GM23338 (cell line): ENCODE measurements at regions not wholly inside any gene's neighbourhood (a gene's known extent, or its start where the extent isn't known, plus 50 kb on each side); places are given as distances from the start of the nearest gene placed in this dataset.
A peak's percentile ranks its signal among the peaks of the same experiment; 100 is the strongest.

ENCODE experiments used
- ATAC-seq: fragments of 200-7000 bp; cut with Tn5 transposase; 3 replicates; pipeline ENCODE4 v1.9.1; 2020
- DNase-seq: peaks from one replicate; pipeline ENCODE4 v3.0.0-alpha.2; 2015; ENCODE audit warnings: low spot score
- H2AFZ ChIP-seq: fragments of 200-600 bp; sonication (generic); 2 replicates; pipeline ENCODE4 v1.8.0; 2016; ENCODE audit warnings: antibody characterized with exemption, mild to moderate bottlenecking, moderate library complexity
- H3F3A ChIP-seq: fragments of 200-600 bp; sonication (generic); replicated peaks from 2 replicates; pipeline ENCODE4 v1.8.0; 2017; ENCODE audit warnings: antibody characterized with exemption, mixed run types, low read depth
- H3K27ac ChIP-seq: fragments of 200-600 bp; sonication (generic); 2 replicates; pipeline ENCODE4 v1.6.1; 2016; ENCODE audit warnings: low read depth
- H3K27me3 ChIP-seq: fragments of 200-600 bp; sonication (generic); 2 replicates; pipeline ENCODE4 v1.8.0; 2016; ENCODE audit warnings: mild to moderate bottlenecking, mixed run types, moderate library complexity; ENCODE audit not compliant: insufficient read depth
- H3K36me3 ChIP-seq: fragments of 200-600 bp; sonication (generic); 2 replicates; pipeline ENCODE4 v1.8.0; 2016; ENCODE audit warnings: mild to moderate bottlenecking; ENCODE audit not compliant: insufficient read depth
- H3K4me1 ChIP-seq: fragments of 200-600 bp; sonication (generic); 2 replicates; pipeline ENCODE4 v1.8.0; 2016; ENCODE audit warnings: mild to moderate bottlenecking, moderate library complexity; ENCODE audit not compliant: insufficient read depth
- H3K4me2 ChIP-seq: fragments of 200-600 bp; sonication (generic); 2 replicates; pipeline ENCODE4 v1.7.1; 2017; ENCODE audit warnings: mixed run types
- H3K4me3 ChIP-seq: fragments of 200-600 bp; sonication (generic); 2 replicates; pipeline ENCODE4 v1.6.1; 2016; ENCODE audit warnings: mixed run types
- H3K79me2 ChIP-seq: fragments of 200-600 bp; sonication (generic); replicated peaks from 2 replicates; pipeline ENCODE4 v1.8.0; 2017; ENCODE audit warnings: mild to moderate bottlenecking; ENCODE audit not compliant: insufficient read depth
- H3K9me2 ChIP-seq: fragments of 200-600 bp; sonication (generic); 2 replicates; pipeline ENCODE4 v1.8.0; 2017; ENCODE audit not compliant: insufficient read depth
- H4K20me1 ChIP-seq: fragments of 200-600 bp; sonication (generic); replicated peaks from 2 replicates; pipeline ENCODE4 v1.8.0; 2017; ENCODE audit warnings: mild to moderate bottlenecking; ENCODE audit not compliant: insufficient read depth
- H3K27ac Mint-ChIP-seq: 2 replicates; pipeline ENCODE4 v1.8.0; 2020; ENCODE audit warnings: inconsistent platforms, mild to moderate bottlenecking, moderate library complexity, mixed read lengths
- H3K27me3 Mint-ChIP-seq: 3 replicates; pipeline ENCODE4 v1.8.0; 2022; ENCODE audit warnings: low read depth, mild to moderate bottlenecking, moderate library complexity, mixed read lengths, inconsistent platforms; ENCODE audit not compliant: insufficient read depth, poor library complexity
- H3K36me3 Mint-ChIP-seq: 3 replicates; pipeline ENCODE4 v1.8.0; 2021; ENCODE audit warnings: low read depth, mild to moderate bottlenecking, inconsistent platforms, moderate library complexity, mixed read lengths
- H3K4me1 Mint-ChIP-seq: 3 replicates; pipeline ENCODE4 v1.8.0; 2020; ENCODE audit warnings: mild to moderate bottlenecking, inconsistent platforms, mixed read lengths
- H3K4me3 Mint-ChIP-seq: 3 replicates; pipeline ENCODE4 v1.8.0; 2021; ENCODE audit warnings: moderate library complexity, mild to moderate bottlenecking, inconsistent platforms, mixed read lengths
- H3K9me3 Mint-ChIP-seq: 3 replicates; pipeline ENCODE4 v1.8.0; 2020; ENCODE audit warnings: moderate library complexity, mild to moderate bottlenecking, inconsistent platforms, mixed read lengths
- CREB1 ChIP-seq: fragments of 250-450 bp; sonication (Bioruptor Pico); IDR thresholded peaks from 2 replicates; pipeline ENCODE4 v1.5.0; 2020; ENCODE audit warnings: low read depth, mild to moderate bottlenecking, moderate library complexity
- CTCF ChIP-seq, 2 experiments: fragments of 200-600 bp in 1 of 2; sonication (generic) in 1 of 2; conservative IDR thresholded peaks; 2 replicates each; pipeline versions ENCODE4 v1.5.1 to v1.6.1; 2016 to 2017; ENCODE audit warnings: antibody characterized with exemption in 2 of 2, low read depth in 2 of 2, mild to moderate bottlenecking in 2 of 2, moderate library complexity in 1 of 2
- ETS1 ChIP-seq: IDR thresholded peaks from 2 replicates; pipeline ENCODE4 v1.6.1; 2016; ENCODE audit warnings: antibody characterized with exemption
- EZH2 ChIP-seq: fragments of 200-600 bp; sonication (generic); IDR thresholded peaks from one replicate; pipeline ENCODE4 v1.8.0; 2017; ENCODE audit warnings: antibody characterized with exemption, mild to moderate bottlenecking, low read depth; ENCODE audit not compliant: unreplicated experiment
- EZH2phosphoT487 ChIP-seq: fragments of 200-600 bp; sonication (generic); IDR thresholded peaks from one replicate; pipeline ENCODE4 v1.8.1; 2018; ENCODE audit warnings: antibody characterized with exemption; ENCODE audit not compliant: unreplicated experiment
- JUNB ChIP-seq: IDR thresholded peaks from one replicate; pipeline ENCODE4 v1.6.1; 2016; ENCODE audit warnings: antibody characterized with exemption; ENCODE audit not compliant: unreplicated experiment
- NANOG ChIP-seq: IDR thresholded peaks from 2 replicates; pipeline ENCODE4 v1.6.1; 2016; ENCODE audit warnings: antibody characterized with exemption, borderline replicate concordance
- POLR2AphosphoS5 ChIP-seq: IDR thresholded peaks from 2 replicates; pipeline ENCODE4 v1.6.1; 2016; ENCODE audit warnings: antibody characterized with exemption, low read depth
- REST ChIP-seq: IDR thresholded peaks from one replicate; pipeline ENCODE4 v1.6.1; 2018; ENCODE audit warnings: antibody characterized with exemption; ENCODE audit not compliant: unreplicated experiment
- STAT1 ChIP-seq: IDR thresholded peaks from one replicate; pipeline ENCODE4 v1.6.1; 2016; ENCODE audit warnings: antibody characterized with exemption; ENCODE audit not compliant: unreplicated experiment
- ZNF114 ChIP-seq: fragments of 250-450 bp; sonication (Bioruptor Pico); IDR thresholded peaks from 2 replicates; pipeline ENCODE4 v1.5.0; 2020; ENCODE audit warnings: mild to moderate bottlenecking, moderate library complexity
- ZNF331 ChIP-seq: fragments of 250-450 bp; sonication (Bioruptor Pico); IDR thresholded peaks from 2 replicates; pipeline ENCODE4 v1.5.0; 2020; ENCODE audit warnings: low read depth, mild to moderate bottlenecking, moderate library complexity
- ZNF462 ChIP-seq: fragments of 250-450 bp; sonication (Bioruptor Pico); IDR thresholded peaks from 2 replicates; pipeline ENCODE4 v1.5.0; 2020; ENCODE audit warnings: mild to moderate bottlenecking, moderate library complexity

GRCh38 chr4:180937083-180937482 lies 1306.1 kb upstream of the TENM3 start:
- H3K27me3 Mint-ChIP-seq: peaks cover 1% of the 10 kb centered on the region

More at GRCh38 chr4:180937083-180937482, 1306.1 kb upstream of the TENM3 start:
- Histone ChIP-seq H3K27ac (no peak overlapping the region), H3K27me3 (no peaks in the 10 kb centered on the region), H3K4me1 (peaks cover 7% of the 10 kb centered on the region; the same call in 1 of the 2 replicates), H3F3A (no peaks in the 10 kb centered on the region), H3K4me2 (no peak overlapping the region), H3K79me2 (no peaks in the 10 kb centered on the region), H3K36me3 (no peaks in the 10 kb centered on the region), H3K4me3 (no peak overlapping the region), H2AFZ (no peak overlapping the region), H4K20me1 (no peaks in the 10 kb centered on the region), H3K9me2 (0 out of 2 replicates have a peak, but pooled peaks cover 3% of the 10 kb centered on the region)
- TF ChIP-seq POLR2AphosphoS5: no peak
- no peak for TF ChIP-seq EZH2phosphoT487
- TF ChIP-seq REST: no peak
- no peak for TF ChIP-seq ZNF114 (CRISPR knock-in tag)
- TF ChIP-seq NANOG: no peak
- TF ChIP-seq ETS1: no peak
- TF ChIP-seq STAT1: no peak
- TF ChIP-seq EZH2: no peak
- TF ChIP-seq ZNF462 (CRISPR knock-in tag): no peak
- no peak for TF ChIP-seq JUNB
- no peak for TF ChIP-seq ZNF331 (CRISPR knock-in tag)
- TF ChIP-seq CREB1 (CRISPR knock-in tag): no peak
- no peak for TF ChIP-seq CTCF (conservative IDR thresholded peaks at IDR 0.05; ENCODE audit: low read depth in 2 of 2)
- Mint-ChIP-seq H3K9me3 (no peaks in the 10 kb centered on the region), H3K36me3 (no peaks in the 10 kb centered on the region; the same call in 2 of the 3 replicates), H3K4me1 (peaks cover 10% of the 10 kb centered on the region), H3K27ac (no peak overlapping the region), H3K4me3 (no peak overlapping the region)
- DNase-seq (peak; percentile 11), ATAC-seq (no peak)
